GM19238 (cell line): ENCODE measurements at regions not wholly inside any gene's neighbourhood (a gene's known extent, or its start where the extent isn't known, plus 50 kb on each side); places are given as distances from the start of the nearest gene placed in this dataset.

Source experiments
- DNase-seq: peaks from one replicate; pipeline ENCODE4 v3.0.0; 2011; ENCODE audit warnings: low spot score; ENCODE audit not compliant: insufficient read length

- DNase-seq, result no peak
These were observed 58.4 kb upstream of the OTX2 start for GRCh38 chr14:56868660-56869059.

DNA sequence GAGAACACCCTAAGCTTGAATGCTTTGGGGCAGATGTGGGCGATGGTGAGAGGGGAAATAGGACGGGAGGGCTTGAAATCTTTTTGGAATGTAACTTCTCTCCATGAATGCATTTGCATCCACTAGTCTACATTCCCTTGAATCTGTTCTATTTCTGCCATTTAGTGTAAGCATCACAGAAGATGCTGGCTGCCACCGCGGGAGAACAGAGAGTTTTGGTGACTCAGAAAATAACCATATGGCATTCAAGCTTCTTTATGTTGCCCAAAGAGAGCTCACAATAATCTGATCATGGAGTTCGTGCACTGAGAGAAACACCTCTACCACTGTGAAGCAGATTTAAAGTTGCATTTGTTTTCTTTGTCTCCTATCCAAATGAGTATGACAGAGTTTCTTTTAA lies 52.6 kb upstream of the OTX2 start:
- no peak for DNase-seq

DNA sequence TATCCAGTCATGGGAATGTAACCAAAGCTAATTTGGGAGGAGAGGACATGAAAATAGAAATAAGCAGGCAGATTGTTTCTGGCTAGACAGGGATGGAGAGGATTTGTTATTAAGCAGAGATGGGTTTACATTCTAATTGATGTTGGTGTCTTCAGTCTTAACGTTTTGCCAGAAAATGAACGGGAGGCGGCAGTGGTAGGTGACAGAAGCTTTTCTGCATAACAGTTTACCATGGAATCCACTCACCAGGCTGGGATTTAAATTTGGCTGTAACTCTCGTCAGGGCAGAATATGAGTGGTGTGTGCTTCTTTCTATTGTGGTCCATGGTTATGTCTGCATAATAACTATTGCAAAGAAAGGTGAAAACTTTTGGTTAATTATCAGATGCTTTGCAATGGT lies 50.2 kb upstream of the OTX2 start:
- DNase-seq, result no peak
